Testis (tissue), 2 donors: ENCODE measurements at regions not wholly inside any gene's neighbourhood (a gene's known extent, or its start where the extent isn't known, plus 50 kb on each side); places are given as distances from the start of the nearest gene placed in this dataset.

Source experiments
- DNase-seq: peaks from one replicate; pipeline ENCODE4 v3.0.0-alpha.2; 2019
- H3K27ac ChIP-seq, 2 donors: fragments of 200-600 bp; sonication (generic); one replicate each; pipeline ENCODE4 v1.5.1; 2019
- H3K27me3 ChIP-seq: fragments of 200-600 bp; sonication (generic); one replicate; pipeline ENCODE4 v1.5.1; 2019
- H3K36me3 ChIP-seq: fragments of 200-600 bp; sonication (generic); one replicate; pipeline ENCODE4 v1.5.1; 2017; ENCODE audit warnings: low read depth; ENCODE audit errors: missing control alignments
- H3K4me1 ChIP-seq: fragments of 200-600 bp; sonication (generic); one replicate; pipeline ENCODE4 v1.5.1; 2019
- H3K4me3 ChIP-seq, 2 donors: fragments of 200-600 bp; sonication (generic); one replicate each; pipeline ENCODE4 v1.5.1; 2017 to 2019
- H3K9me3 ChIP-seq: fragments of 200-600 bp; sonication (generic); one replicate; pipeline ENCODE4 v1.5.1; 2017
- POLR2A ChIP-seq: fragments of 450-650 bp; IDR thresholded peaks from one replicate; pipeline ENCODE4 v1.6.1; 2017; ENCODE audit warnings: antibody characterized with exemption, mild to moderate bottlenecking, moderate library complexity
- WGBS, 2 donors: methylation state at CpG; one replicate each; pipeline ENCODE4 v1.1.5; 2018; 5-methylcytosine and 5-hydroxymethylcytosine counted together
- intact Hi-C: fragments of 100-400 bp; cut with DNase I; formaldehyde crosslinking; loops from one replicate; pipeline ENCODE4 v1.15.1; 2023; ENCODE audit warnings: low total_unique reads
- TF ChIP-seq, protein P1 (sequence below), 3 experiments: fragments of 450-650 bp in 2 of 3; fragments of 200-600 bp in 1 of 3; sonication (generic) in 1 of 3; IDR thresholded peaks; one replicate each; pipeline ENCODE4 v1.5.1; 2016 to 2019; ENCODE audit warnings: antibody characterized with exemption in 3 of 3, mild to moderate bottlenecking in 2 of 3, moderate library complexity in 1 of 3

DNA sequence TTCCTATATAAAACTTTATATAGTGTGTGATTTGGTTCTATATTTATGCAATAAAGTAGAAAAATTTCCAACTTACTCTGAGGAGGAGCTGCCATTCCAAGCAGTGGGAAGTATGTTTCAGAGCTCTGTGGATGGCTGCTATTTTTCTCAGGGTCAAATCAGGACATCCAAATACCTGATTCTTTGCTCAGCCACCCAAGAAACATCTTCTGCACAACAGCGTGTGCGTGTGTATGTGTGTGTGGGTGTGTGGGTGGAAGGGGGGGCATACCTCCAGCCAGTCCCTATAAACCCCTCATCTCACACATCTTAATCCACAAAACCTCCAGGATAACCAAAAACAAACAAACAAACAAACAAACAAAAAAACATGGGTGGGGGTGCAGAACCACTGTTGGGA lies 66.3 kb upstream of the EMX2 start:
- no peak for TF ChIP-seq POLR2A
- TF ChIP-seq, protein P1, sequence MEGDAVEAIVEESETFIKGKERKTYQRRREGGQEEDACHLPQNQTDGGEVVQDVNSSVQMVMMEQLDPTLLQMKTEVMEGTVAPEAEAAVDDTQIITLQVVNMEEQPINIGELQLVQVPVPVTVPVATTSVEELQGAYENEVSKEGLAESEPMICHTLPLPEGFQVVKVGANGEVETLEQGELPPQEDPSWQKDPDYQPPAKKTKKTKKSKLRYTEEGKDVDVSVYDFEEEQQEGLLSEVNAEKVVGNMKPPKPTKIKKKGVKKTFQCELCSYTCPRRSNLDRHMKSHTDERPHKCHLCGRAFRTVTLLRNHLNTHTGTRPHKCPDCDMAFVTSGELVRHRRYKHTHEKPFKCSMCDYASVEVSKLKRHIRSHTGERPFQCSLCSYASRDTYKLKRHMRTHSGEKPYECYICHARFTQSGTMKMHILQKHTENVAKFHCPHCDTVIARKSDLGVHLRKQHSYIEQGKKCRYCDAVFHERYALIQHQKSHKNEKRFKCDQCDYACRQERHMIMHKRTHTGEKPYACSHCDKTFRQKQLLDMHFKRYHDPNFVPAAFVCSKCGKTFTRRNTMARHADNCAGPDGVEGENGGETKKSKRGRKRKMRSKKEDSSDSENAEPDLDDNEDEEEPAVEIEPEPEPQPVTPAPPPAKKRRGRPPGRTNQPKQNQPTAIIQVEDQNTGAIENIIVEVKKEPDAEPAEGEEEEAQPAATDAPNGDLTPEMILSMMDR (IDR thresholded peaks at IDR 0.05) = no peak
- Histone ChIP-seq H3K36me3 (no peaks in the 10 kb centered on the region), H3K4me1 (no peaks in the 10 kb centered on the region), H3K9me3 (no peaks in the 10 kb centered on the region), H3K27ac (no peak overlapping the region), H3K4me3 (no peak overlapping the region), H3K27me3 (no peaks in the 10 kb centered on the region)
- intact Hi-C loops = no loop called here
- WGBS, 2 donors = 87 to 95% methylated on average over 2 of the region's 2 CpGs
- DNase-seq = no peak

DNA sequence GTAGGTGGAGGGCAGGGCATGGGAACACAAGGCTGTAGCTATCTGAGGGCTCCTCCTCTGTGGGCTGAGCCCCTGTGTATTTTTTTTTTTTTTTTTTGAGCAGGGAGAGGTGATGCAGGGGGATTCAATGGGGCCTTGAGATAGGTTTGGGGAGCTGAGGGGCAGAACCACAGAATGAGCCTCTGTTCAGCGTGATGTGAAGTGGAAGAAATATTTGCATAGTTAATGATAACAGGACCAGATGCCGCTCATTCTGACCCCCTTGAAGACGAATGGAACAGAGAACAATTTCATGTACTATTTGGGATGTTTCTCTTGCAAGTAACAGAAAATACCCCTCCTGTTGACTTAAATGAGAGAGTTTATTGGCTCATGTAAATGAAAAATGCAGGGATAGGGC lies 69.7 kb upstream of the EMX2 start:
- WGBS, 2 donors = 80 to 87% methylated on average over 3 of the region's 3 CpGs
- Histone ChIP-seq H3K36me3 (no peaks in the 10 kb centered on the region), H3K27me3 (no peaks in the 10 kb centered on the region), H3K4me1 (no peaks in the 10 kb centered on the region), H3K4me3 (no peak overlapping the region), H3K9me3 (no peaks in the 10 kb centered on the region), H3K27ac (no peak overlapping the region)
- TF ChIP-seq POLR2A = no peak
- TF ChIP-seq, protein P1 (IDR thresholded peaks at IDR 0.05) = no peak
- intact Hi-C loops = no loop called here
- DNase-seq = no peak

DNA sequence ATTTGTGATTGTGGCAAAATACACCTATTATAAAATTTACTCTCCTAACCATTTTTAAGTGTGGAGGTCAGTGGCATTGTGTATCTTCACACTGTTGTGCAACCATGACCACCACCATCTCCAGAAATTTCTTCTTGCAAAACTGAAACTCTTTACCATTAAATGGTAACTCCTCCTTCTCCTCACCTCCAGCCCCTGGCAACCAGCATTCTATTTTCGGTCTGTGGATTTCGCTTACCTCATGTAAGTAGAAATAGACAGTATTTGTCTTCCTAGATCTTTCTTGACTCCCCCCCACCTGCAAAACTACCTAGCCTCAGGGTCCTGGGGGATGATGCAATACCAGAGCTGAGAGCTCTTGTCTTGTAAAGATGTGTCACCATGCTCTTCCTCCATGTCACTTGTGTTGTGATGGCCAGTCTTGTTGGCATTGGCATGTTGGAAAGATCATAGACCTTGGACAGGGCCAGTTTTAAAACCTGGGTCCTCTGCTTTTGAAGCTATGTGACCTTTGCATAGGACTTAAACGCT lies 71.1 kb upstream of the EMX2 start:
- no peak for DNase-seq
- H3K27ac ChIP-seq = no peak overlapping the region
- TF ChIP-seq POLR2A = no peak
- TF ChIP-seq, protein P1 (IDR thresholded peaks at IDR 0.05) = no peak
- WGBS, 2 donors = 90 to 92% methylated on average over 3 of the region's 3 CpGs
- H3K4me3 ChIP-seq = no peak overlapping the region
- no peaks in the 10 kb centered on the region for H3K36me3 ChIP-seq
- no peaks in the 10 kb centered on the region for H3K4me1 ChIP-seq
- no peaks in the 10 kb centered on the region for H3K9me3 ChIP-seq
- intact Hi-C loops = no loop called here
- no peaks in the 10 kb centered on the region for H3K27me3 ChIP-seq

DNA sequence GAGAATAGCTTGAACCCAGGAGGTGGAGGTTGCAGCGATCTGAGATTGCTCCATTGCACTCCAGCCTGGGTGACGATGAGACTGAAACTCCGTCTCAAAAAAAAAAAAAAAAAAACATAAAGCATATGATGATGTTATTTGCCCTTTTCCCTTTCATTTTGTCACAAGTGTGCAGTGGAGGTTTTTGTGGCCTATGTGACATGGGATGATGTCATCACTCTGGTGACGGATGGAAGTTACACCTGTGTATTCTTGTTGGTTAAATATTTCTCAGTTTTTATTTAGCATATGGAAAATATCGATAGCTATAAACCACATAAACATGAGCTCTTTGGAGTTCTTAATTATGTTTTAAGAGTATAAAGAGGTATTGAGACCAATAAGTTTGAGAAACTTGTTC lies 71.8 kb upstream of the EMX2 start:
- WGBS, 2 donors = 74 to 77% methylated on average over 5 of the region's 5 CpGs

DNA sequence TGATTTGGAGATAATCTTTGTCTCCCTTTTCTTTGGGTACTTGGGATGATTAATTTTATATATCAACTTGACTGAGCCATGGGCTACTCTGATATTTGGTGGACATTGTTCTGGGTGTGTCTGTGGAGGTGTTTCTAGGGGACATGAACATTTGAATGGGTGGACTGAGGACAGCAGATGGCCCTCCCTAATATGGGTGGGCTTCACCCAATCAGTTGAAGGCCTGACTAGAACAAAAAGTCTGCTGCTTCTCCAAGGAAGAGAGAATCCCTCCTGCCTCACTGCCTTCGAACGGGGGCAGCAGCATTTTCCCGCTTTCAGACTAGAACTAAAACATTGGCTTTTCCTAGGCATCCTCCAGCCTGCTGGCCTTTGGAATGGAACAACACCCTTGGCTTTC lies 73.9 kb upstream of the EMX2 start:
- WGBS, 2 donors = 89 to 93% methylated on average over 3 of the region's 3 CpGs
- H3K27ac ChIP-seq = no peak overlapping the region
- H3K4me1 ChIP-seq = no peaks in the 10 kb centered on the region
- no peaks in the 10 kb centered on the region for H3K9me3 ChIP-seq
- H3K27me3 ChIP-seq = no peaks in the 10 kb centered on the region
- H3K4me3 ChIP-seq = no peak overlapping the region
- no peaks in the 10 kb centered on the region for H3K36me3 ChIP-seq
- TF ChIP-seq, protein P1 (IDR thresholded peaks at IDR 0.05) = no peak
- no peak for TF ChIP-seq POLR2A
- intact Hi-C loops = no loop called here
- DNase-seq = no peak

More for the DNA sequence above, 71.8 kb upstream of the EMX2 start:
- no peak for DNase-seq
- no peak overlapping the region for H3K27ac ChIP-seq
- intact Hi-C loops = no loop called here
- no peak for TF ChIP-seq POLR2A
- TF ChIP-seq, protein P1 (IDR thresholded peaks at IDR 0.05) = no peak
- no peaks in the 10 kb centered on the region for H3K36me3 ChIP-seq
- H3K27me3 ChIP-seq = no peaks in the 10 kb centered on the region
- H3K9me3 ChIP-seq = no peaks in the 10 kb centered on the region
- no peaks in the 10 kb centered on the region for H3K4me1 ChIP-seq
- no peak overlapping the region for H3K4me3 ChIP-seq
